Thyroid gland (tissue), 4 donors: ENCODE measurements at regions not wholly inside any gene's neighbourhood (a gene's known extent, or its start where the extent isn't known, plus 50 kb on each side); places are given as distances from the start of the nearest gene placed in this dataset.

Experiments
- POLR2A ChIP-seq, 2 donors: fragments of 450-650 bp; IDR thresholded peaks; one replicate each; pipeline ENCODE4 v1.6.1; 2017; ENCODE audit warnings: antibody characterized with exemption in 2 of 2, mild to moderate bottlenecking in 2 of 2, moderate library complexity in 1 of 2
- TF ChIP-seq, protein P1 (sequence below), 6 experiments: fragments of 200-600 bp in 3 of 6; fragments of 450-650 bp in 3 of 6; sonication (generic) in 3 of 6; IDR thresholded peaks; one replicate each; pipeline ENCODE4 v1.5.1; 2016 to 2019; ENCODE audit warnings: antibody characterized with exemption in 6 of 6, mild to moderate bottlenecking in 2 of 6, inconsistent platforms in 1 of 6, moderate library complexity in 1 of 6

DNA sequence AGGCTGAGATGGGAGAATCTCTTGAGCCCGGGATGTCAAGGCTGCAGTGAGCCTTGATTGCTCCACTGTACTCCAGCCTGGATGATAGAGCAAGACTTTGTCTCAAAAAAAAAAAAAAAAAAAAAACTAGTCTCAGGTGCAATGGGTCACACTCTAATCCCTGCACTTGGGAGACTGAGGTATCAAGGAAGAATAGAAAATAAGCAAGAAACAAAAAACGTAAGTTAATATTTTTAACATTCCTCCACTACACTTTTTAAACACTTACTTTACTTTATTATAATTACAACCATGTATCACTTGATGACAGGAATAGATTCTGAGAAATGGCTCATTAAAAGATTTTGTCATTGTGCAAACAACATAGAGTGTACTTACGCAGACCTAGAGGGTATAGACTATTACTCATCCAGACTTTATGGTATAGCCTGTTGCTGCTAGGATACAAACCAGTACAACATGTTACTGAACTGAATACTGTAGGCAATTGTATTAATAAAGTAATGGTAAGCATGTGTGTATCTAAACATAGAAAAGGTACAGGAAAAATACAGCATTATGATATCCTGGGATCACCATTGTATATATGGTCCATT, 1244.1 kb upstream of the ADGRL4 start:
- TF ChIP-seq POLR2A (IDR thresholded peaks at IDR 0.05): no peak
- TF ChIP-seq, protein P1, sequence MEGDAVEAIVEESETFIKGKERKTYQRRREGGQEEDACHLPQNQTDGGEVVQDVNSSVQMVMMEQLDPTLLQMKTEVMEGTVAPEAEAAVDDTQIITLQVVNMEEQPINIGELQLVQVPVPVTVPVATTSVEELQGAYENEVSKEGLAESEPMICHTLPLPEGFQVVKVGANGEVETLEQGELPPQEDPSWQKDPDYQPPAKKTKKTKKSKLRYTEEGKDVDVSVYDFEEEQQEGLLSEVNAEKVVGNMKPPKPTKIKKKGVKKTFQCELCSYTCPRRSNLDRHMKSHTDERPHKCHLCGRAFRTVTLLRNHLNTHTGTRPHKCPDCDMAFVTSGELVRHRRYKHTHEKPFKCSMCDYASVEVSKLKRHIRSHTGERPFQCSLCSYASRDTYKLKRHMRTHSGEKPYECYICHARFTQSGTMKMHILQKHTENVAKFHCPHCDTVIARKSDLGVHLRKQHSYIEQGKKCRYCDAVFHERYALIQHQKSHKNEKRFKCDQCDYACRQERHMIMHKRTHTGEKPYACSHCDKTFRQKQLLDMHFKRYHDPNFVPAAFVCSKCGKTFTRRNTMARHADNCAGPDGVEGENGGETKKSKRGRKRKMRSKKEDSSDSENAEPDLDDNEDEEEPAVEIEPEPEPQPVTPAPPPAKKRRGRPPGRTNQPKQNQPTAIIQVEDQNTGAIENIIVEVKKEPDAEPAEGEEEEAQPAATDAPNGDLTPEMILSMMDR (IDR thresholded peaks at IDR 0.05): no peak
